Suppressor macrophage (primary cell): ENCODE measurements at regions not wholly inside any gene's neighbourhood (a gene's known extent, or its start where the extent isn't known, plus 50 kb on each side); places are given as distances from the start of the nearest gene placed in this dataset.
A peak's percentile ranks its signal among the peaks of the same experiment; 100 is the strongest.

Source experiments
- DNase-seq, 4 experiments: peaks; one replicate each; pipeline ENCODE4 v3.0.0-alpha.2; 2020 to 2022

DNA sequence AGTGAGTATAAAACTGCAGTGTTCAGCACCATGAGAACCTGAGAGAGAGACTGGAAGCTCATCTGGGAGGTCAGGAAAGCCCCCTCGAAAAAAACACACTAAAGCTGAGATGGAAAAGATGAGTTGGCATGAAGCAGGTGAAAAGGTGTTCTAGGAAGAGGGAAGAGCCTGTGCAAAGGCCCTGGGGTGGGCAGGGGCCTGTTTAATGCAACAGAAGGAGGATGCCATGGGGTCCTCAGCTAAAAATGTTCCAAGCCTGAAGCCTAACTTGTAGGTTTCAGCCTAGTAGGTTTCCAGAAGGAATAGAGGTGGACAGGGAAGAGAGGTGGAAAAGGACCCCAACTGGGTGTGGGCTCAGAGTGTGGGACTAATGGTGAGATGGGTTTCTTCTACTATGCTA, 242.3 kb upstream of the ZFHX3 start:
- no peak for DNase-seq

DNA sequence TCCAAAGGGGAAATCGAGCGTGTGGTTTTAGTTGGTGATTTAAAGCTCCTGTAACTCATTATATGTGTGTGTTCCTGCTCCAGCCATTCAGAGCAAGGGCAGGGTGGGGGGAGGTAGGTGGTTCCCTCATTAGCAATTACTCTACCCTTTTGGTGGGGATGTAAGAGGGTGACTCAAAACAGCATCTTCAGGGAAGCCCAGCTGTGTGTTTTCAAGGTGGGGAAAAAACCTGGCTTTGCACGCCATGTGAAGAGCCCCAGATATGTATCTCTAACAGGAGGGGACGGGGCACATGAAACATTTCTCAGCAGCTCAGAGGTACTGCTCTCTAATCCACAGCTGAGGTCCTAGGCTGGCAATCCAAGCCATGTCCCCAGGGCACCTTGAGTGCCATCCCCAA, 241.3 kb upstream of the ZFHX3 start:
- no peak for DNase-seq

DNA sequence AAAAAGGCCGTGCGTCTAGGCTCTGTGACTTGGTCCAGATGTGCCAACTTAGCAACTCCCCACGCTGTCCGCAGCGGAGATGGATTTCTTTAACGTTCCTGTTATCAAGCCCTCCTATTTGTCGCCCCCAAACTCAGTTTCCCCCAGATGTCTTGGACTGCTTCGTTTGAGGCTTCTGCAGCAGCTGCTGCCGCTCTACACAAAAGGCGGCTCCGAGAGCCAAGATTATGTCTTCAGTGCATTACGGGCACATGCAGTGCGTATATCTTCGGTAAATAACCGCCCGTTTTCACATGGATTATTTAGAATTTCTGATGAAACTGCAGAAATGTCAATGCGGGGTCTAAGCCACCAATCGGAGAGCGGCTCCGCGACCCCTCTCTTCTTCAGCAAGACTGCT, 240.6 kb upstream of the ZFHX3 start:
- no peak for DNase-seq

DNA sequence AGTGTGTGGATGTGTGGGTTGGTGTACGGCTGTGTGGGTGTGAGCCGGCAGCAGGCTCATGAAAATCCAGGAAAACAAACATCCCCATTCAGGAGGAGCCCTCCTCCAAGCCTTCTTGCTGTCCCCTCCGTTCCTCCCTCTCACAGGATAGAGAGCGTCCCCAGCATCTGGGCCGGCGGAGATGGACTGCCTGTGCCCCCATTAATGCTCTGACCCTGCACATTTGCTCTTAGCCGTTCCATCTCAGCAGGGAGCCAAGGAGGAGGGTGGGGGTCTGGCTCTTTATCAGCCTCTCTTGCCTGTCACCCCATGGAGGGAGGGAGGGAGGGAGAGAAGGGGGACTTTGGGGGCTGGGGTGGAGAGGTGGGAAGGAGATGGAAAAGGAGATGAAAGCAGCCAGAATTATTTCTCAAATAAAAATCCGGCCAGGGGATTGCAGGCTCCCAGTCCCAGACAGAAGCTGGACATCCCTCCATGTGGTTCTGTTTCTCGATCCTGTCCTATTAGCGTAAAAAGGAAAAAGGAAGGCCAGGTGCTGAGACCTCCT, 240.0 kb upstream of the ZFHX3 start:
- DNase-seq = no peak

DNA sequence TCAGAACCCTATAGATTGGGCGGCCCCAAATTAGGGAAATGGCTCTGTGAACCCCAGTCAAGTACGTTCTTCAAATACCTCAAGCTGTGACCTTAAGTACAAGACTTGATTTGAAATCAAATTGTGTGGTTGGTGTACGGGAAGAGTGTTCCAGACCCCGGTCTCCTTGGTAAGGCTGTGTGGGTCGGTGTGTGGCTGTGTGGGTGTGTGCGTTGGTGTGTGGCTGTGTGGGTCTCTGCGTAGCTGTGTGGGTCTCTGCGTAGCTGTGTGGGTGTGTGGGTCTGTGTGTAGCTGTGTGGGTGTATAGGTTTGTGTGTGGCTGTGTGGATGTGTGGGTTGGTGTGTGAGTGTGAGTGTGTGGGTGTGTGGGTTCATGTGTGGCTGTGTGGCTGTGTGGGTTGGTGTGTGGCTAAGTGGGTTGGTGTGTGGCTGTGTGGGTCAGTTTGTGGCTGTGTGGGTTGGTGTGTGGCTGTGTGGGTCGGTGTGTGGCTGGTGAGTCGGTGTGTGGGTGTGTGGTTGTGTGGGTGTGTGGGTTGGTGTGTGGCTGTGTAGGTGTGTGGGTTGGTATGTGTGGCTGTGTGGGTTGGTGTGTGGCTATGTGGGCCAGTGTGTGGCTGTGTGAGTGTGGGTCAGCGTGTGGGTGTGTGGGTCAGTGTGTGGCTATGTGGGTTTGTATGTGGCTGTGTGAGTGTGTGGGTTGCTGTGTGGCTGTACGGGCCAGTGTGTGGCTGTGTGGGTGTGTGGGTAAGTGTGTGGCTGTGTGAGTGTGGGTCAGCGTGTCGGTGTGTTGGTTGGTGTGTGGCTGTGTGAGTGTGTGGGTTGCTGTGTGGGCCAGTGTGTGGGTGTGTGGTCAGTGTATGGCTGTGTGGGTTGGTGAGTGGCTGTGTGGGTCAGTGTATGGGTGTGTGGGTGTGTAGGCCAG, 238.7 kb upstream of the ZFHX3 start:
- no peak for DNase-seq

DNA sequence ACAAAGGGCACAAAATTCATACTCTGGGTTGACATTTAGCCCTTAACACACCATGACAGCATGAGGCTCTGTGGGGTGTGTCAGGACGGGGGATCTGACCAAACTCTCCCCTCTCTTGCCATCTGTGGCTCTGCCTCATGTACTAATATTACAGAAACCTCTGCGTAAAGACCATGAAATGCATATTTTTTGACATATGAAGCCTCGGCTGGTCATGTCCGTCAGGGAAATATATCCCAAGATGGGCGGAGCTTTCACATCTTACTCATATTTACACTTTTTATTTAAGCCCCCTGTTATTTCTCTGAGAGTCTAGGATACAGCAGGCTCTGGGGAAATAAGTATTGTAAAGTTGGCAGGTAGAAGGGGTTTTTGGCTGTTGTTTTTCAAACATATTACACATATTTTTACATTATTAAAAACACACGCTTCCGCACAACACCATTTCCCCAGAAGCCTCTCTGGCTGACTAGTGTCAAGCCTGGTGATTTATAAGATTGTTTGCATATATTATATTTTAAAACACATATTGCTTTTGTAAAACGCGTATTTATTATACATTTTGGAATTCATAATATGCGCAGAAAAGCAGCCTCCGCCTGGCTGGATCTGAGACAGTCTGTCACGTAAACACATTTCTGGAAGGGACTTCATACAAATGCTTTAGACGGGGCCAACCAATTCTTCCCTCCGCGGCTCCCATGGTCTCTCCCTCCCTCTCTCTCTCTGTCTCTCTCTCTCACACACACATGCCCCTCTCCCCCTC, 237.7 kb upstream of the ZFHX3 start:
- no peak for DNase-seq

DNA sequence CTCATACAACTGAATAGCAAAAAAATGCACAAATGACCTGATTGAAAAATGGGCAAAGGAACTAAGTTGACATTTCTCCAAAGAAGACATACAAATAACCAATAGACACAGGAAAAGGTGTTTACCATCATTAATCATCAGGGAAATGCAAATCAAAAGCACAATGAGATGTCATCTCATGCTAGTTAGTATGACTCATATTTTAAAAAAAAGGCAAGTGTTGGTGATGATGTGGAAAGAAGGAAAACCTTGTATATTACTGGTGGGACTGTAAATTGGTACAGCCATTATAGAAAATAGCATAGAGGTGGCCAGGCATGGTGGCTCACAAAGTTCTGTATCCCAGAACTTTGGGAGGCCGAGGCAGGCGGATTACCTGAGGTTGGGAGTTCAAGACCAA, 232.5 kb upstream of the ZFHX3 start:
- no peak for DNase-seq

DNA sequence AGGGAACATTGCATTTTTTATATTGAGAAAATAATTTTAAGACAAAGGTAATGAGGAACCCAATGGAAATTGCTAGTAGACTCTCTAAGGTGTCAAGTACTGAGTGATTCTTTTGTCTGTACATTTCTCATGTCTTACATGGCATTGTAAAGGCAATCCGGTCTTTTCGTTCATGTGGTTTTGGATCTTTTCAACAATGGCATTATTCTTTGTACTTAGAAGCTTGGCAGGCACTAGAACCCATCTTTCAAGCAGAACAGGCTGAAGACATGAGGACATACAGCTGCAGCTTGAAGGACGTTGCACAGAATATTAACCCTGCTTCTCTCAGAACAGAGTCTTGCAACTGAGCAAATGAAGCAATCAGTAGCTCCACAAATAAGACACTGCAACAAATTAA, 231.5 kb upstream of the ZFHX3 start:
- DNase-seq = no peak

DNA sequence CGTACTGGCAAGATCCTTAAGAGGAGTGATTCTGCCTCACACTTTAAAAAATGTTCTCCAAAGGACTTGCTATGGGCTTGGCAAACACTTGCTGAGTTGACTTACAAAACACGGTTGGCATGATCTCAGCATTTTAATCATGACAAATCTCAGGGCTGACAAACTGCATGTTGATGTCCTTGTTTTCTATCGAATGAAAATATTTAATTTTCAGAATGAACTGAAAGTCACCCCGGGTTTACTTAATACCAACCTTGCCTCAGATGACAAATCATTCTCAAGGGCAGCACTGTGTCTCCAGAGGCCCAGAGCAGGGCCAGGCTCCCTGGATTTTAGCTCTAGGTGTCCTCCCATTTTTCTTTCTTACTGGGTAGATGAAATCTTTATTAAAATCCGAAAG, 229.1 kb upstream of the ZFHX3 start:
- no peak for DNase-seq

DNA sequence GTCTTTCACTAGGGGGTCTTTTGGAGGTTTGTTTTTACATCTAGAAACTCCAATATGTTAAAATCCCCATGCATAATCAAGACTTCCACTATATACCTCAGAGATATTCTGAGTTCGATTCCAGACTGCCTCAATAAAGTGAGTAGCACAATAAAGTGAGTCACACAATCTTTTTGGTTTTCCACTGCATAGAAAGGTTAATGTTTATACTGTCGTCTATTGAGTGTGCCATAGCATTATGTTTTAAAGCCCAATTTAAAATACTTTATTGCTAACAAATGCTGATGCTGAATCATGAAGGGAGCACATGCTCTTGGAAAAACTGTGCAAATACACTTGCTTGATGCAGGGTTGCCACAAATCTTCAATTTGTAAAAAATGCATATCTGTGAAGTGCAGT, 227.5 kb upstream of the ZFHX3 start:
- DNase-seq = no peak

DNA sequence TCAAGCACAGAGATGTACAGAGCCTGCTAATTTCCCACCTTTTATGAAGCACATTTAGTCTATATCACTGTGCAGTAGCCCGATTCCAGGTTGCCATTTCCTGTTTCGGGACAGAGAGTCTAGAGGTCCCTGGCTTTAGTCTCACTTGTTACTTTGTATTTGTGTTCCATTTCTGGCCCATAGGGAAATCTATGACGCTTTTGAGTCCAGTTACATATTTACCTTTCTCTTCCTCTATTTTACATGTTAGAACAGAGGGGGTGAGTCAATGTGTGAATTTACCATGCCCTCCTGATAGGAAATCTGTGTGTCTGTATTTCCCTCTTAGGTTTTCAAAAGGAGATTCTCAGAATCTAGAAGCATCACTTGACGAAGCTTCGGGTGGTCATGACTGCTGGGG, 227.1 kb upstream of the ZFHX3 start:
- DNase-seq = no peak

DNA sequence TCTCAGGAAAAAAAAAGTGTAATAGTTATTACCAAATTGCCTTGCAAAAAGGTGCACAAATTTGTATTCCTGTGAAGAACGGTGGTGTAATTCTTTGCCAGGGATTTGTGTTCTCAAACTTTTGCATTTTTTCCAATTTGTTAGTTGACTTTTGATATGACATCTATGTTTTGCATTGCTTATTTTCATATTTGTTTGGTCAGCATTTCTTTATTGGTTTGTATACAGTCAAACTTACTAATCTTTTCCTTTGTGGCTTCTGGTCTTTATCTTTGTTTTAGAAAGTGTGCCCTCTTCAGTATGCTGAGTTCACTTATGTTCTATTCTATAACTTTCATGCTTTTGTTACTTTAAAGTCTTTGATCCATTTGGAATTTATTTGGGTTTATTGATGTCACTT, 226.2 kb upstream of the ZFHX3 start:
- no peak for DNase-seq

DNA sequence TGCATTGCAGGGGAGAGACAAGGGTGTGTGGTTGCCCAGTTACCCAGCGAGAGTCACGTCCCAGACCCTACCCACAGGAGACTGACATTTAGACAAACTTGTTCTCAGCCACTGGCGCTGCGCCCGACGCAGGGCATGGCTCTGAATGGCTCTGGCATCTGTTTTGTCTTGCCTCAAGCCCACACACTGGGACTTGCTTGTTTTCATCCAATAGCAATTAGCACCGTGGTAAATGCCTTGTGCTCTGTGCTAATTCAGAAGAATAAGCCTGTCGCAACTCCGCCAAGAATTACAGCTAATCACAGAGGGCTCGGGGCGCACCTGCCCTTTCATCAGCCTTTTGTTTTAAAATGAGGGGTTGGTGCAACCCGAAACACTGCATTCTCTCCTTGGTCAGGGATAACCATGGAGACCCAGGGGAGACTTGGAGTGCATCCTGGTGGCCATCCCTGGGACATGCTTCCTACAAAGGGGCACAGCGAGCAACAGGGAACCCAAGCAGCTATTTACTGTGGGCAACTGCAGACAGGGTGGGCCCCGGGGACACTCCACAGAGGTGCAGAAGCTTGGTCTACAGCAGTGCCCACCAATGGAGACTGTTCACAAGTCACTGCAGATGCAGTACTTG, 220.6 kb upstream of the ZFHX3 start:
- no peak for DNase-seq

DNA sequence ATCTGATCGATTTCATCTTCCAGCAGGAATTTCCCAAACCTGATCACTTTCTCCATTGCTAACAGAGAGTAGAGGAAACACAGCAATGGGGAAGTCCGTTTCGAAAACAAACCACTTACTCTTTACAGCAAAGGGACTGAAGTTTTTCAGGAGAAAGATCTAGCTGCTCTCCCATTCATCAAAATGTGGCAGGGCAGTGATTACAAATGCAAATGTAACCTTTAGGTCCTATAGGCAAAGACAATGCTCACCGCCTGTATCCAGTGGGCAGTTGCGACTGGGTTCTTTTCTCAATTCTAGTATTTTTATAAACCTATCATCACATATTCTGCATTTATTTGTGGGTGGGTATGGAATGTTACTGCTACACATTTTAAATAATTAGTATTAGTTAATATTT, 218.0 kb upstream of the ZFHX3 start:
- no peak for DNase-seq

DNA sequence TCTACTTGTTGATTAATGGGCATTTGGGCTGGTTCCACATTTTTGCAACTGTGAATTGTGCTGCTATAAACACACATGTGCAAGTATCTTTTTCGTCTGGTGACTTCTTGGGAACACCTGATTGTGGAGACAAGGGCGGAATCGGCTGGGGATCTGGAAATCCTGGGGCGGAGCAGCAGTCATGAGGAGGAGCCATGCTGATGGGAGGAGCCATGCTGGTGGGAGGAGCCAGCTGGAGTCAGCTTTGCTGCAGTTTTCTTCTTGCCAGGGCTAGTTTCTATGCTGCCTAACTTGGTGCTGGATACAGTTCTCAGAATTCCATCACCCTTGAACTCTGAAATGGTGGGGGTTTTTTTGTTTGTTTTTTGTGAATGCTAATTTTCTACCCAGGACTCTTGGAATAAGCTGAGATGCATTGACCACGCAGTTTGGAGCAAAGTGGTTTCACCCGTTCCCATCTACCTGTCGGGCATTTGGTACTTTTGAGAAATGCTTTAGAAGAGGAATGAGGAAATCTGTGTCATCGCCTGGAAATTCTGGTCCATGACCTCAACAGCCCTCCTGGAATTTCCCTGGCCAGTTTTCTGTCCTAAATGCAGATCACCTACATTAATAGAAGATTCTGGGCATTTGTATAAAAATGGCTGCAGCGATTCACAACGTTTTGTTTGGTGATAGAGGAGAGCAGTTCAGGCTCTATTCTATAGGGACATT, 217.4 kb upstream of the ZFHX3 start:
- DNase-seq = no peak

DNA sequence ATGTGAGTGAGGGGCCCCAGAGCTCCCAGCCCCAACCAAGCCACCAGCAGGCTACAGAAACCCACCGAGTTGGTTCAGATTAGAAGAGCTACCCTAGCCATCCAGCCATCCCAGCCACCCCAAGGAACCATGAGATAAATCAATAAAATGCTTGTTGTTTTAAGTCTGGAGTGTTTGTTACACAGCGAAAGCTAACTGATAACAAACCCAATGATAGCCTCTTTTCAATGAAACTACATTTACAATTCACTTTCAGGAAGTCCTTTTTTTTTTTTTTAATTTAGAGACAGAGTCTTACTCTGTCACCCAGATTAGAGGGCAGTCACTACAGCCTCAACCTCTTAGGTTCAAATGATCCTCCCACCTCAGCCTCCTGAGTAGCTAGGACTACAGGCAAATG, 215.0 kb upstream of the ZFHX3 start:
- DNase-seq = no peak

DNA sequence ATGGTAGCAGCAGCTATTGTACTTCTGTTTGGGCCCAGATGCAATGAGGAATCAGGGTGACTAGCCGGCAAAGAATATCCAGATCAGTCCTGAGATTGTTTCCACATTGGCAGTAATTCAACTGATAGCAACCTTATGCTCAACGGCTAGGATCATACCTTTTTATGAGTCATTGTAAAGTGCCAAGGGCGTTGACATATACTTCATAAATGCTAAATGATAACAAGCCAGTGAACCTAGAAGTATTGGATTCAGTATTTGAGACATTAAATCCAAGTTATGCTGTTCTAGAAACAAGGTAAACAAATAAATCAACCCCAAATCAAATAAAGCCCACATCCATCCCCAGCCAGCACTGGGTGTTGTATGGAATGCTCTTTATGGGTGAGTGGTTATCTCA, 207.1 kb upstream of the ZFHX3 start:
- no peak for DNase-seq

DNA sequence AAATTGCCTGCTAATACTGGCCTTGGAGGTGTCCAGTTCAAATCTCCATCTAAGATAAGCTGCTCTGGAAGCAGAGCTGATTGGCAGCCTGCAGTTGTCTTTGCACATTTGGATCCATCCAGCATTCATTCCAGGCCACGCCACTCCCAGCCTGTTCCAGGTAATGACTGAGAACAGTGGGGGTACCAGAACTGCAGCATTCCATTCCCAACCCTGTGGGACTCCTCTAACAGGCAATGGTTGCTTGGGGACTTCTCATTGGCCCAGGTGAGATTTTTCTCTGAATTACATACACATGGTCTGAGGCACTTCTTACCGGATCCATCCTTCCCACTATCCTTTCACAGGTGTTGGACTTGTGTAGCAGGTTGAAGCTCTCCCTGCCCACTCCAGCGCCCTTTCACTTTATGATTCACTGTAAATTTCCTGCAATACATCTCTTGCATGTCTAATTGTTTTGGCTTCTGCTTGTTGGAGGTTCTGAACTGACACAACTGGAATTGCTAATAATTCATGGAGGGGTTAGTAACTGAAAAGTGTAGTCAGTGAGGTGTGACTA, 206.1 kb upstream of the ZFHX3 start:
- no peak for DNase-seq

DNA sequence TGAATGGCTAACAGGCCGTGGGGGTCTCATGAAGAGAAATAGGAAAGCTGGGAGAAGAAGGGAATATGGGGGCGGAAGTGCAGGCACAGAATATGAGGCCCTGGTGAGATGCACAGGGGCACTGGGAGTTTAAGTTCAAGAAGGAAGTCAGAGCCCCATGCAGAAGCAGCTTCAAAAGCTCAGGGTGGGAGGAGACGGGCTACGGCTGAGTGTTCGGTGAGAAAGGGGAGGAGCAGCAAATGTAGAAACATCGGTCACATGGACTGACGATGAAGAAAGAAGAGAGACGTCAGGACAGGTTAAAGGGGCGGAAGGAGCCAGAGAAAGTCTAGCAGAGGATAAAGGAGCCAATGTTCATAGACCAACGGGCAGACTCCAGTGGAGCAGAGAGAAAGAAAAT, 204.5 kb upstream of the ZFHX3 start:
- peak in 3 of 4 experiments; percentile 16 to 46 (median 33) for DNase-seq

DNA sequence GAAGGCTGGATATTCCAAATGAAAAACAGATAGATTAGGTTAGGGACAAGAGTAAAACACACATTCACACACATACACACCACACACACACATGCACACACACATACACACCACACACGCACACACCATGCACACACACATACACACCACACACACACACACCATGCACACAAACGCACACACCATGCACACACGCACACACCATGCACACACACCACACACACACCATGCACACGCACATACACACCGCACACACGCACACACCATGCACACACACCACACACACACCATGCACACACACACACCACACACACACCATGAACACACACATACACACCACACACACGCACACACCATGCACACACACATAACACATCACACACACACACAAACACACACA, 203.7 kb upstream of the ZFHX3 start:
- no peak for DNase-seq

DNA sequence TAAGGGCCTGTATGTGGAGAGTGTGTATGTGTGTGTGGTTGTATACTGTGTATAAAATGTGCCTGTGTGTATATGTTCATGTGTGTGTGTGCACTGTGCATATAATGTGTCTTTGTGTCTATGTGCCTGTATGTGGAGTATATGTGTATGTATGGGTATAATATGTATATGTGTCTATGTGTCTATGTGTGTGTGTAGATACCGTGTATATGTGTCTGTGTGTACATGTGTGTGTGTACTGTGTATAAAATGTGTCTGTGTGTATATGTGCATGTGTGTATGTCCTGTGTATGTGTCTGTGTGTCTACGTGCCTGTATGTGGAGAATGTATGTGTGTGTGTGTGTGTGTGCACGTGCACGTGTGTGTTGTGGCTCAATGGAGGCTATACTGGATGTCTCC, 200.4 kb upstream of the ZFHX3 start:
- no peak for DNase-seq

DNA sequence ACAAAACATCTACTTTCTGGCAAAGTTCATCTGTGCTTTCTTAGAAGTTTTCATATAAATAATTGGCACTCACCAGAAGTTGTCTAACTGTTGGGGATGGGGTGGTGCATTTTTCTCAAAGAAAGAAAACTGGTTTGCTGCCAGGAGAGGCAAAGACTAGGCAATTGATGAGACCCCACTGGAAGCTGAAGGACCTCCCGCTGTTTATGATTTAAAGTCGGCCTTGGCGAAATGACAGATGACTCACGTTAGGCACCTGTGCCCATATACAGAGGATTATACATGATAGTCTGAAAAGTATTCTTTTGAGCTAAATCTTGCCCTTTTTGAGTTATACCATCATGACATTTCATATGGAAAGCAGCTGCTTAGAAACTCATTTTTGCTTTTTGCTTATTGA, 193.0 kb upstream of the ZFHX3 start:
- DNase-seq = no peak
